Natural killer cell (primary cell): ENCODE measurements at regions not wholly inside any gene's neighbourhood (a gene's known extent, or its start where the extent isn't known, plus 50 kb on each side); places are given as distances from the start of the nearest gene placed in this dataset.

Experiments used
- ATAC-seq, 3 donors: fragments of 150-1000 bp in 2 of 3; fragments of 200-7000 bp in 1 of 3; cut with Tn5 transposase; 1 replicate in 1 of 3; 2 replicates in 2 of 3; pipeline ENCODE4 v1.10.0; 2021; ENCODE audit warnings: mild to moderate bottlenecking in 2 of 3, moderate library complexity in 2 of 3
- DNase-seq, 2 donors: peaks; one replicate each; pipeline versions ENCODE4 v3.0.0 to v3.0.0-alpha.2; 2013 to 2021; ENCODE audit warnings: mixed read lengths in 1 of 2
- H3K27ac ChIP-seq: one replicate; pipeline ENCODE4 v1.5.1; 2013; ENCODE audit warnings: mild to moderate bottlenecking, low read length
- H3K27me3 ChIP-seq: one replicate; pipeline ENCODE4 v1.6.1; 2013; ENCODE audit warnings: low read length; ENCODE audit not compliant: control insufficient read depth, insufficient read depth
- H3K36me3 ChIP-seq: one replicate; pipeline ENCODE4 v1.6.1; 2013; ENCODE audit warnings: low read length; ENCODE audit not compliant: control insufficient read depth, insufficient read depth
- H3K4me1 ChIP-seq: one replicate; pipeline ENCODE4 v1.6.1; 2013; ENCODE audit warnings: low read length; ENCODE audit not compliant: control insufficient read depth, insufficient read depth
- H3K4me3 ChIP-seq: one replicate; pipeline ENCODE4 v1.5.1; 2013; ENCODE audit warnings: low read length
- H3K9me3 ChIP-seq: one replicate; pipeline ENCODE4 v1.6.1; 2013; ENCODE audit warnings: low read length; ENCODE audit not compliant: control insufficient read depth, insufficient read depth
- H3K27ac Mint-ChIP-seq, 2 donors: one replicate each; pipeline ENCODE4 v1.8.0; 2022; ENCODE audit warnings: mild to moderate bottlenecking in 2 of 2, mixed read lengths in 2 of 2, moderate library complexity in 1 of 2
- H3K27me3 Mint-ChIP-seq, 2 donors: one replicate each; pipeline ENCODE4 v1.8.0; 2022; ENCODE audit warnings: low read depth in 2 of 2, mixed read lengths in 2 of 2
- H3K36me3 Mint-ChIP-seq: one replicate; pipeline ENCODE4 v1.8.0; 2022; ENCODE audit warnings: mixed read lengths
- H3K4me1 Mint-ChIP-seq, 2 donors: one replicate each; pipeline ENCODE4 v1.8.0; 2022; ENCODE audit warnings: mixed read lengths in 2 of 2
- H3K4me3 Mint-ChIP-seq: one replicate; pipeline ENCODE4 v1.8.0; 2022; ENCODE audit warnings: mild to moderate bottlenecking, moderate library complexity, mixed read lengths
- H3K9me3 Mint-ChIP-seq, 2 donors: one replicate each; pipeline ENCODE4 v1.8.0; 2022; ENCODE audit warnings: mixed read lengths in 2 of 2
- CTCF ChIP-seq: fragments of 200-600 bp; IDR thresholded peaks from one replicate; pipeline ENCODE4 v1.8.0; 2022; ENCODE audit warnings: antibody characterized with exemption
- WGBS: methylation state at CpG from one replicate; pipeline ENCODE4 v1.1.7; 2013; ENCODE audit warnings: missing lambda C conversion rate; ENCODE audit not compliant: insufficient coverage; 5-methylcytosine and 5-hydroxymethylcytosine counted together
- intact Hi-C: fragments of 100-400 bp; cut with micrococcal nuclease; formaldehyde crosslinking; loops from one replicate; pipeline ENCODE4 v1.14.2; 2022

DNA sequence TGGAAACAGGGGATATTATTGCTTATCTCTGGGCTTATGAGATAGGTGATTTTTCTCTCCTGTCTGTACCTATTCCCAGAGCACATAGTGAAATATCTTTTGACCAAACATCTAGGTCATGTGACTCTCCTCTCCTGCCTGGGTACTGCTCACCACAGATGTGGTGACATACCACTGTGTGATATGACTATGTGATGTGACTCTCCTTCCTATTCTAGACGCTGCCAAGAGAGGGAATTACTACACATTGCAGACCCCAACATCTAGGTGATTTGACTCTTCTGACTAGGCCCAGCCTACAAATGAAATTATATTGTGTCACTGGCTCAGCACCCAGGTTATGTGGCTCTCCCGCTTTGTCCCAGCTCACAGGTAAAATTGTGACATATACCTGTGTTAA, 996.3 kb upstream of the TSPY4 start:
- Mint-ChIP-seq H3K9me3 (no peaks in the 10 kb centered on the region), H3K4me3 (no peak overlapping the region), H3K27ac (no peak overlapping the region), H3K4me1 (no peaks in the 10 kb centered on the region), H3K27me3 (no peaks in the 10 kb centered on the region), H3K36me3 (no peaks in the 10 kb centered on the region)
- intact Hi-C loops: no loop called here
- no peaks in the 10 kb centered on the region for H3K27me3 ChIP-seq
- H3K4me1 ChIP-seq: no peaks in the 10 kb centered on the region
- H3K27ac ChIP-seq: no peak overlapping the region
- no peaks in the 10 kb centered on the region for H3K36me3 ChIP-seq
- ATAC-seq (no peak), DNase-seq (no peak)
- H3K9me3 ChIP-seq: no peaks in the 10 kb centered on the region
- no peak for TF ChIP-seq CTCF
- no peak overlapping the region for H3K4me3 ChIP-seq
- WGBS: 100% methylated on average over 1 of the region's 2 CpGs

GRCh38 chrY:8342173-8342572, 995.1 kb upstream of the TSPY4 start:
- no peaks in the 10 kb centered on the region for H3K4me1 ChIP-seq
- WGBS: 93% methylated on average over 2 of the region's 2 CpGs
- no peak overlapping the region for H3K27ac ChIP-seq
- Mint-ChIP-seq H3K27ac (no peak overlapping the region), H3K36me3 (no peaks in the 10 kb centered on the region), H3K27me3 (no peaks in the 10 kb centered on the region), H3K4me3 (no peak overlapping the region), H3K9me3 (no peaks in the 10 kb centered on the region), H3K4me1 (no peaks in the 10 kb centered on the region)
- H3K9me3 ChIP-seq: no peaks in the 10 kb centered on the region
- no peak overlapping the region for H3K4me3 ChIP-seq
- H3K36me3 ChIP-seq: no peaks in the 10 kb centered on the region
- intact Hi-C loops: no loop called here
- DNase-seq (no peak), ATAC-seq (no peak)
- no peak for TF ChIP-seq CTCF
- H3K27me3 ChIP-seq: no peaks in the 10 kb centered on the region

DNA sequence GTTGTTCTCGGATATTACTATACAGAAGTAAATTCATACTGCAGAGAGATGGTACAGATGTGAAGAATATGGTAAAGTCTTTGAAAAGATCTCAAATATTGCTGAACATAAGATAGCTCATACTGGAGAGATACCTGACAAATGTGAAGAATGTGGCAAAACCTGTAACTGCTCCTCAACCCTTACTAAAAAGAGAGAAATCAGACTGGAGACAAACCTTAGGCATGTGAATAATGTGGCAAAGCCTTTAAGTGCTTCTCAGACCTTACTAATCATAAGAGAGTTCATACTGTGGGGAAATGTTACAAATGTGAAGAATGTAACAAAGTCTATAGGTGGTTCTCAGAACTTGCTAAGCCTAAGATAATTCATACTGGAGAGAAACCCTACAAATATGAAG, 986.0 kb upstream of the TSPY4 start:
- no peaks in the 10 kb centered on the region for H3K36me3 Mint-ChIP-seq
- no peaks in the 10 kb centered on the region for H3K27me3 ChIP-seq
- no peak overlapping the region for H3K27ac ChIP-seq
- H3K9me3 ChIP-seq: no peaks in the 10 kb centered on the region
- no peaks in the 10 kb centered on the region for H3K36me3 ChIP-seq
- no peaks in the 10 kb centered on the region for H3K4me1 ChIP-seq
- no peak for TF ChIP-seq CTCF
- intact Hi-C loops: no loop called here
- H3K9me3 Mint-ChIP-seq: peaks cover 0 to 10% of the 10 kb centered on the region in 2 donors
- no peak overlapping the region for H3K4me3 ChIP-seq
- no peak overlapping the region for H3K27ac Mint-ChIP-seq
- no peaks in the 10 kb centered on the region for H3K27me3 Mint-ChIP-seq
- ATAC-seq: no peak
- no CpG with 5 or more reads among the region's 1 CpG for WGBS
- no peak for DNase-seq
- H3K4me1 Mint-ChIP-seq: no peaks in the 10 kb centered on the region
- H3K4me3 Mint-ChIP-seq: no peak overlapping the region

DNA sequence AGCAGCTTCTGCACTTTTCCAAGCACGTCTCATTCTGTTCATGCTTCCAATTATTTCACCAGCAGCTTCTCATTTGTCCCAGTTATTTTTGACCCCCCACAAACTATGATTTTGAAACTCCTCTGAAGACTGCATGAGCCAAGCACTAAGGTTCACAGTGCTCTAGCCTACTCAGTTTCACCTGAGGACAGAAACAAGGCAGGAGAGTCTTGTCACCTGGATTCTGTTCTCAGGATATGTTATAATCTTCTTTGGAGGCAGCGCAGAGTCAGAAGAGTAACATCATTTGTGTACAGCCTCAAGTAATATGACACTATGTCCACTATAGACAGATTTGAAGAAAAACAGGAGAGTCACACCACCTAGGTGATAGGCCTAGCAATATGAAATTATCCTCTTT, 985.1 kb upstream of the TSPY4 start:
- Histone ChIP-seq H3K27ac (no peak overlapping the region), H3K4me3 (no peak overlapping the region), H3K4me1 (no peaks in the 10 kb centered on the region), H3K27me3 (no peaks in the 10 kb centered on the region), H3K9me3 (no peaks in the 10 kb centered on the region), H3K36me3 (no peaks in the 10 kb centered on the region)
- 88% methylated on average over 1 of the region's 2 CpGs for WGBS
- DNase-seq: no peak
- no peaks in the 10 kb centered on the region for H3K36me3 Mint-ChIP-seq
- H3K27me3 Mint-ChIP-seq: no peaks in the 10 kb centered on the region
- intact Hi-C loops: no loop called here
- peaks cover 0 to 10% of the 10 kb centered on the region in 2 donors for H3K9me3 Mint-ChIP-seq
- H3K4me3 Mint-ChIP-seq: no peak overlapping the region
- no peaks in the 10 kb centered on the region for H3K4me1 Mint-ChIP-seq
- TF ChIP-seq CTCF: no peak
- H3K27ac Mint-ChIP-seq: no peak overlapping the region
- no peak for ATAC-seq
